Stimulated activated CD4-positive, alpha-beta T cell treated with anti-CD3 and anti-CD28 coated beads, Interleukin-4, amount 100 ng/mL, for 1 hour (primary cell): ENCODE measurements at regions not wholly inside any gene's neighbourhood (a gene's known extent, or its start where the extent isn't known, plus 50 kb on each side); places are given as distances from the start of the nearest gene placed in this dataset.
"Not testable (repeated sequence)": the region's sequence is repeated elsewhere in the genome, so short reads cannot be mapped to it uniquely, and the experiment has no call there.

Source experiments
- DNase-seq: peaks from one replicate; pipeline ENCODE4 v3.0.0-alpha.2; 2020

- no peak for DNase-seq
Observed at GRCh38 chr5:103834216-103834615, 271.6 kb upstream of the NUDT12 start.

GRCh38 chr5:103829585-103829984 lies 267.0 kb upstream of the NUDT12 start:
- DNase-seq = no peak

GRCh38 chr5:103827976-103828375 lies 265.4 kb upstream of the NUDT12 start:
- DNase-seq = no peak

GRCh38 chr5:103821361-103821760 lies 258.8 kb upstream of the NUDT12 start:
- no peak for DNase-seq

GRCh38 chr5:103808464-103809106 lies 246.0 kb upstream of the NUDT12 start:
- no peak for DNase-seq

- no peak for DNase-seq
Observed at GRCh38 chr5:103804711-103805110, 242.1 kb upstream of the NUDT12 start.

GRCh38 chr5:103801681-103802080 lies 239.1 kb upstream of the NUDT12 start:
- no peak for DNase-seq

- DNase-seq = no peak
Observed at GRCh38 chr5:103800741-103801495, 238.3 kb upstream of the NUDT12 start.

GRCh38 chr5:103793595-103794182 lies 231.1 kb upstream of the NUDT12 start:
- no peak for DNase-seq

GRCh38 chr5:103785569-103785968 lies 223.0 kb upstream of the NUDT12 start:
- DNase-seq = no peak

- DNase-seq = no peak
Observed at GRCh38 chr5:103783669-103784068, 221.1 kb upstream of the NUDT12 start.

GRCh38 chr5:103780794-103781193 lies 218.2 kb upstream of the NUDT12 start:
- DNase-seq = no peak

GRCh38 chr5:103774721-103775120 lies 212.1 kb upstream of the NUDT12 start:
- no peak for DNase-seq

- DNase-seq = no peak
Observed at GRCh38 chr5:103772248-103772647, 209.7 kb upstream of the NUDT12 start.

- no peak for DNase-seq
Observed at GRCh38 chr5:103764403-103764802, 201.8 kb upstream of the NUDT12 start.

GRCh38 chr5:103758996-103759395 lies 196.4 kb upstream of the NUDT12 start:
- no peak for DNase-seq

- DNase-seq = no peak
Observed at GRCh38 chr5:103755974-103756373, 193.4 kb upstream of the NUDT12 start.

GRCh38 chr5:103745353-103746065 lies 182.9 kb upstream of the NUDT12 start:
- DNase-seq = no peak

- DNase-seq = no peak
Observed at GRCh38 chr5:103744159-103744558, 181.6 kb upstream of the NUDT12 start.

- no peak for DNase-seq
Observed at GRCh38 chr5:103743421-103743820, 180.8 kb upstream of the NUDT12 start.

- no peak for DNase-seq
Observed at GRCh38 chr5:103741984-103742383, 179.4 kb upstream of the NUDT12 start.

GRCh38 chr5:103736343-103736742 lies 173.8 kb upstream of the NUDT12 start:
- DNase-seq = not testable (repeated sequence)

- DNase-seq = no peak
Observed at GRCh38 chr5:103724271-103724670, 161.7 kb upstream of the NUDT12 start.

GRCh38 chr5:103721183-103721582 lies 158.6 kb upstream of the NUDT12 start:
- DNase-seq = no peak
